K562 (cell line): ENCODE measurements at regions not wholly inside any gene's neighbourhood (a gene's known extent, or its start where the extent isn't known, plus 50 kb on each side); places are given as distances from the start of the nearest gene placed in this dataset.

ENCODE experiments used
- ATF6 ChIP-seq: sonication (generic); formaldehyde crosslinking; IDR thresholded peaks from 2 replicates; pipeline ENCODE4 v1.4.0; 2020; ENCODE audit warnings: mild to moderate bottlenecking, missing genetic modification reagents
- CBX8 ChIP-seq: fragments of 200-600 bp; sonication (generic); IDR thresholded peaks from 2 replicates; pipeline ENCODE4 v1.6.1; 2012; ENCODE audit warnings: borderline replicate concordance, mixed run types, low read depth, mild to moderate bottlenecking, moderate library complexity, mixed read lengths, low read length, control low read depth, inconsistent platforms; ENCODE audit not compliant: poor library complexity, severe bottlenecking; ENCODE audit errors: extremely low read depth
- CTCF ChIP-seq, 3 experiments: IDR thresholded peaks in 2 of 3; conservative IDR thresholded peaks in 1 of 3; 2 replicates each; pipeline ENCODE4 v1.5.1; 2011 to 2012; ENCODE audit warnings: low read length in 3 of 3, mild to moderate bottlenecking in 3 of 3, control low read depth in 2 of 3, improper control_type of control experiment in 1 of 3, inconsistent platforms in 1 of 3, low read depth in 1 of 3, mixed read lengths in 1 of 3, moderate library complexity in 1 of 3; ENCODE audit not compliant: insufficient read depth in 2 of 3
- NCOA2 ChIP-seq, 2 experiments: fragments of 450-650 bp; IDR thresholded peaks; 2 replicates each; pipeline ENCODE4 v1.6.1; 2018; ENCODE audit warnings: mild to moderate bottlenecking in 2 of 2, moderate library complexity in 1 of 2; ENCODE audit not compliant: partially characterized antibody in 2 of 2
- POLR2A ChIP-seq: fragments of 450-650 bp; conservative IDR thresholded peaks from 2 replicates; pipeline ENCODE4 v1.6.1; 2016
- ZFX ChIP-seq: sonication (generic); formaldehyde crosslinking; IDR thresholded peaks from 2 replicates; pipeline ENCODE4 v1.8.0; 2022; ENCODE audit warnings: mild to moderate bottlenecking, missing genetic modification reagents, moderate library complexity
- ZNF224 ChIP-seq: sonication (generic); formaldehyde crosslinking; IDR thresholded peaks from 2 replicates; pipeline ENCODE4 v1.8.0; 2022; ENCODE audit warnings: mild to moderate bottlenecking, missing genetic modification reagents

- TF ChIP-seq ZNF224 (no peak), CBX8 (no peak), CTCF (IDR thresholded peaks at IDR 0.05 in 2 of 3, conservative IDR thresholded peaks at IDR 0.05 in 1 of 3; ENCODE audit: insufficient read depth in 2 of 3, low read depth in 1 of 3, low read length in 3 of 3) (no peak), POLR2A (no peak), ATF6 (no peak), NCOA2 (IDR thresholded peaks at IDR 0.05; ENCODE audit: partially characterized antibody in 2 of 2) (no peak), ZFX (no peak)
Observed at GRCh38 chr6:44634321-44634720, 246.8 kb downstream of the CDC5L start.
